H1 (cell line): ENCODE measurements at regions not wholly inside any gene's neighbourhood (a gene's known extent, or its start where the extent isn't known, plus 50 kb on each side); places are given as distances from the start of the nearest gene placed in this dataset.

ENCODE experiments used
- CHD2 ChIP-seq: IDR thresholded peaks from 2 replicates; pipeline ENCODE4 v1.6.1; 2012; ENCODE audit warnings: low read length, improper control_type of control experiment
- E2F6 ChIP-seq: IDR thresholded peaks from 2 replicates; pipeline ENCODE4 v1.6.1; 2012; ENCODE audit warnings: inconsistent platforms
- KDM4A ChIP-seq: IDR thresholded peaks from one replicate; pipeline ENCODE4 v1.7.1; 2012; ENCODE audit warnings: low read depth, mild to moderate bottlenecking, moderate library complexity, low read length, inconsistent platforms; ENCODE audit not compliant: severe bottlenecking

GRCh38 chr18:2219706-2220105 lies 351.6 kb downstream of the METTL4 start (continued):
- TF ChIP-seq CHD2: no peak
- no peak for TF ChIP-seq KDM4A
- no peak for TF ChIP-seq E2F6
